HUES64 (cell line): ENCODE measurements at regions not wholly inside any gene's neighbourhood (a gene's known extent, or its start where the extent isn't known, plus 50 kb on each side); places are given as distances from the start of the nearest gene placed in this dataset.

ENCODE experiments used
- H3K27ac ChIP-seq: 2 replicates; pipeline ENCODE4 v1.7.0; 2013; ENCODE audit warnings: low read depth, low read length, inconsistent platforms
- H3K27me3 ChIP-seq: 2 replicates; pipeline ENCODE4 v1.6.1; 2013; ENCODE audit warnings: mild to moderate bottlenecking, low read length; ENCODE audit not compliant: insufficient read depth
- H3K36me3 ChIP-seq: 2 replicates; pipeline ENCODE4 v1.6.1; 2013; ENCODE audit warnings: mild to moderate bottlenecking, low read length; ENCODE audit not compliant: insufficient read depth
- H3K4me1 ChIP-seq: 2 replicates; pipeline ENCODE4 v1.6.1; 2013; ENCODE audit warnings: mild to moderate bottlenecking, low read length, moderate library complexity; ENCODE audit not compliant: insufficient read depth
- H3K4me3 ChIP-seq: 2 replicates; pipeline ENCODE4 v1.5.1; 2013; ENCODE audit warnings: mild to moderate bottlenecking, low read length, moderate library complexity
- H3K9ac ChIP-seq: 2 replicates; pipeline ENCODE4 v1.6.1; 2013; ENCODE audit warnings: mild to moderate bottlenecking, low read depth, low read length
- H3K9me3 ChIP-seq: 2 replicates; pipeline ENCODE4 v1.6.1; 2013; ENCODE audit warnings: low read depth, low read length; ENCODE audit not compliant: insufficient read depth
- WGBS: fragments of 150-250, 120-280 bp; methylation state at CpG from one replicate; pipeline ENCODE4 v1.1.7; 2013; ENCODE audit warnings: missing lambda C conversion rate; 5-methylcytosine and 5-hydroxymethylcytosine counted together

GRCh38 chr1:59230622-59231021, 66.3 kb upstream of the FGGY start:
- Histone ChIP-seq H3K27ac (no peak overlapping the region), H3K9me3 (no peaks in the 10 kb centered on the region), H3K36me3 (no peaks in the 10 kb centered on the region), H3K9ac (no peak overlapping the region), H3K27me3 (no peaks in the 10 kb centered on the region), H3K4me3 (no peak overlapping the region), H3K4me1 (no peaks in the 10 kb centered on the region)
- WGBS = 89% methylated on average over 2 of the region's 2 CpGs

- Histone ChIP-seq H3K9me3 (no peaks in the 10 kb centered on the region), H3K27ac (no peak overlapping the region), H3K27me3 (no peaks in the 10 kb centered on the region), H3K9ac (no peak overlapping the region), H3K4me1 (no peaks in the 10 kb centered on the region), H3K36me3 (no peaks in the 10 kb centered on the region), H3K4me3 (no peak overlapping the region)
- WGBS = 96% methylated on average over 5 of the region's 6 CpGs
Measured at GRCh38 chr1:59232216-59232615, 64.7 kb upstream of the FGGY start.

GRCh38 chr1:59233444-59233843, 63.5 kb upstream of the FGGY start:
- H3K27ac ChIP-seq = no peak overlapping the region
- peaks cover 8% of the 10 kb centered on the region; the same call in 1 of the 2 replicates for H3K4me1 ChIP-seq
- H3K4me3 ChIP-seq = no peak overlapping the region
- no peak overlapping the region for H3K9ac ChIP-seq
- H3K36me3 ChIP-seq = no peaks in the 10 kb centered on the region
- H3K9me3 ChIP-seq = no peaks in the 10 kb centered on the region
- no peaks in the 10 kb centered on the region for H3K27me3 ChIP-seq
- no CpG with 5 or more reads among the region's 1 CpG for WGBS

- 88% methylated on average over 3 of the region's 3 CpGs for WGBS
- H3K4me3 ChIP-seq = no peak overlapping the region
- no peak overlapping the region for H3K9ac ChIP-seq
- H3K27me3 ChIP-seq = no peaks in the 10 kb centered on the region
- no peaks in the 10 kb centered on the region for H3K36me3 ChIP-seq
- H3K27ac ChIP-seq = no peak overlapping the region
- H3K9me3 ChIP-seq = no peaks in the 10 kb centered on the region
- peaks cover 9% of the 10 kb centered on the region; the same call in 1 of the 2 replicates for H3K4me1 ChIP-seq
Measured at GRCh38 chr1:59236721-59237545, 60.0 kb upstream of the FGGY start.

- H3K4me3 ChIP-seq = no peak overlapping the region
- 79% methylated on average over 2 of the region's 2 CpGs for WGBS
Measured at GRCh38 chr1:59237900-59238299, 59.0 kb upstream of the FGGY start.

GRCh38 chr1:59238333-59238934, 58.5 kb upstream of the FGGY start:
- Histone ChIP-seq H3K27me3 (no peaks in the 10 kb centered on the region), H3K4me1 (peaks cover 9% of the 10 kb centered on the region; the same call in 1 of the 2 replicates), H3K9me3 (no peaks in the 10 kb centered on the region), H3K36me3 (no peaks in the 10 kb centered on the region), H3K9ac (no peak overlapping the region), H3K27ac (no peak overlapping the region), H3K4me3 (no peak overlapping the region)
- 92% methylated on average over 5 of the region's 5 CpGs for WGBS

More at GRCh38 chr1:59237900-59238299, 59.0 kb upstream of the FGGY start:
- H3K4me1 ChIP-seq = peaks cover 9% of the 10 kb centered on the region; the same call in 1 of the 2 replicates
- H3K9ac ChIP-seq = no peak overlapping the region
- H3K36me3 ChIP-seq = no peaks in the 10 kb centered on the region
- no peaks in the 10 kb centered on the region for H3K27me3 ChIP-seq
- no peaks in the 10 kb centered on the region for H3K9me3 ChIP-seq
- H3K27ac ChIP-seq = no peak overlapping the region

- Histone ChIP-seq H3K4me1 (peaks cover 9% of the 10 kb centered on the region; the same call in 1 of the 2 replicates), H3K9me3 (no peaks in the 10 kb centered on the region), H3K9ac (no peak overlapping the region), H3K4me3 (no peak overlapping the region), H3K27ac (no peak overlapping the region), H3K27me3 (no peaks in the 10 kb centered on the region), H3K36me3 (no peaks in the 10 kb centered on the region)
- WGBS = 95% methylated on average over 2 of the region's 2 CpGs
Measured at GRCh38 chr1:59238993-59239392, 57.9 kb upstream of the FGGY start.

- 0 out of 2 replicates have a peak, but pooled peaks cover 7% of the 10 kb centered on the region for H3K9me3 ChIP-seq
- no peak overlapping the region for H3K4me3 ChIP-seq
- peaks cover 9% of the 10 kb centered on the region; the same call in 1 of the 2 replicates for H3K4me1 ChIP-seq
- 95% methylated on average over 2 of the region's 2 CpGs for WGBS
- H3K27me3 ChIP-seq = no peaks in the 10 kb centered on the region
- H3K9ac ChIP-seq = no peak overlapping the region
- no peaks in the 10 kb centered on the region for H3K36me3 ChIP-seq
- H3K27ac ChIP-seq = no peak overlapping the region
Measured at GRCh38 chr1:59241909-59242308, 55.0 kb upstream of the FGGY start.

- Histone ChIP-seq H3K9ac (no peak overlapping the region), H3K27ac (no peak overlapping the region), H3K27me3 (no peaks in the 10 kb centered on the region), H3K4me3 (no peak overlapping the region), H3K36me3 (no peaks in the 10 kb centered on the region), H3K4me1 (peaks cover 9% of the 10 kb centered on the region; the same call in 1 of the 2 replicates), H3K9me3 (0 out of 2 replicates have a peak, but pooled peaks cover 12% of the 10 kb centered on the region)
- 94% methylated on average over 2 of the region's 2 CpGs for WGBS
Measured at GRCh38 chr1:59242370-59242769, 54.5 kb upstream of the FGGY start.

GRCh38 chr1:59243550-59243949, 53.3 kb upstream of the FGGY start:
- Histone ChIP-seq H3K4me3 (no peak overlapping the region), H3K27me3 (no peaks in the 10 kb centered on the region), H3K9ac (no peak overlapping the region), H3K27ac (no peak overlapping the region), H3K4me1 (0 out of 2 replicates have a peak, but pooled peaks cover under 1% of the 10 kb centered on the region), H3K36me3 (no peaks in the 10 kb centered on the region), H3K9me3 (0 out of 2 replicates have a peak, but pooled peaks cover 17% of the 10 kb centered on the region)

- Histone ChIP-seq H3K4me3 (no peak overlapping the region), H3K4me1 (no peaks in the 10 kb centered on the region), H3K27ac (no peak overlapping the region), H3K9ac (no peak overlapping the region), H3K36me3 (no peaks in the 10 kb centered on the region), H3K9me3 (0 out of 2 replicates have a peak, but pooled peaks cover 17% of the 10 kb centered on the region), H3K27me3 (no peaks in the 10 kb centered on the region)
- 81% methylated on average over 1 of the region's 1 CpG for WGBS
Measured at GRCh38 chr1:59243978-59244377, 52.9 kb upstream of the FGGY start.
